ENCODE measurements at regions not wholly inside any gene's neighbourhood (a gene's known extent, or its start where the extent isn't known, plus 50 kb on each side); places are given as distances from the start of the nearest gene placed in this dataset.

GRCh38 chrX:21126661-21127060, 247.6 kb upstream of the CNKSR2 start:
- ATAC-seq: no peak
- intact Hi-C loops (cut with DNase I): no loop called here

DNA sequence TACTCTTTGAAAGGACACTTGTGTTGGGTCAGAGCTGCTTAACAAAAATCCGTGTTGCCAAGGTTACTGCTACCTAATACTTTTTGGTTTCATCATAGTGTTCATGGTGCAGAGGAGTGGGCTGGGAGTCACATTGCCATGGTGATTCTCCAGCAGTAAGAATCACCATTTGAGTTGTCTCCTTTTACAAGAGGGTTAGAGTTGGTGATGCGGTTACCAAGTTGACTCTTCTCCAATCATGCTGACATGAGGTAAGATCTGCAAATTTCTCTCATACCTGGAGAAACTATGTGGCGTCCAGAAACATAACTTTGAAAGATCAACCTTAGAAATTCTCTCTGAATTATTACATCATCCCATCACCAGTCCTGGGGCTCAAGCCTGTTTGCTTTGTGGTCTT, 242.9 kb upstream of the CNKSR2 start:
- Histone ChIP-seq H3K9me3 (no peaks in the 10 kb centered on the region), H3K4me3 (no peak overlapping the region), H3K27me3 (ENCODE audit: insufficient read depth in 3 of 3, low read length in 2 of 3) (no peaks in the 10 kb centered on the region), H3K27ac (no peak overlapping the region), H3K4me1 (no peaks in the 10 kb centered on the region), H3K36me3 (ENCODE audit: insufficient read depth in 1 of 2, low read depth in 1 of 2) (no peaks in the 10 kb centered on the region)
- TF ChIP-seq CTCF (IDR thresholded peaks at IDR 0.05): no peak
- DNase-seq: no peak
- ATAC-seq: no peak
- intact Hi-C loops (cut with DNase I): no loop called here
- 56 to 80% (median 78%) methylated on average over 3 of the region's 3 CpGs for WGBS, 3 donors

More at GRCh38 chrX:21126661-21127060, 247.6 kb upstream of the CNKSR2 start:
- Histone ChIP-seq H3K36me3 (ENCODE audit: insufficient read depth in 1 of 2, low read depth in 1 of 2) (no peaks in the 10 kb centered on the region), H3K4me3 (no peak overlapping the region), H3K27me3 (ENCODE audit: insufficient read depth in 3 of 3, low read length in 2 of 3) (no peaks in the 10 kb centered on the region), H3K4me1 (no peaks in the 10 kb centered on the region), H3K27ac (no peak overlapping the region), H3K9me3 (no peaks in the 10 kb centered on the region)
- no peak for TF ChIP-seq CTCF (IDR thresholded peaks at IDR 0.05)
- no peak for DNase-seq

GRCh38 chrX:21131786-21132185, 242.4 kb upstream of the CNKSR2 start:
- no peaks in the 10 kb centered on the region for H3K36me3 ChIP-seq (ENCODE audit: insufficient read depth in 1 of 2, low read depth in 1 of 2)
- H3K4me1 ChIP-seq: no peaks in the 10 kb centered on the region
- DNase-seq (no peak), ATAC-seq (no peak)
- H3K4me3 ChIP-seq: no peak overlapping the region
- H3K27me3 ChIP-seq (ENCODE audit: insufficient read depth in 3 of 3, low read length in 2 of 3): no peaks in the 10 kb centered on the region
- no peak for TF ChIP-seq CTCF (IDR thresholded peaks at IDR 0.05)
- H3K27ac ChIP-seq: no peak overlapping the region
- intact Hi-C loops (cut with DNase I): no loop called here
- 80 to 86% (median 83%) methylated on average over 2 of the region's 2 CpGs for WGBS, 3 donors
- no peaks in the 10 kb centered on the region for H3K9me3 ChIP-seq

- WGBS, 3 donors: 70 to 74% (median 73%) methylated on average over 4 of the region's 4 CpGs
- intact Hi-C loops (cut with DNase I): no loop called here
- ATAC-seq (no peak), DNase-seq (no peak)
- H3K4me3 ChIP-seq: no peak overlapping the region
- no peak for TF ChIP-seq CTCF (IDR thresholded peaks at IDR 0.05)
- no peaks in the 10 kb centered on the region for H3K4me1 ChIP-seq
- peaks cover 7% of the 10 kb centered on the region for H3K9me3 ChIP-seq
- no peak overlapping the region for H3K27ac ChIP-seq
- no peaks in the 10 kb centered on the region for H3K36me3 ChIP-seq (ENCODE audit: insufficient read depth in 1 of 2, low read depth in 1 of 2)
- H3K27me3 ChIP-seq (ENCODE audit: insufficient read depth in 3 of 3, low read length in 2 of 3): no peaks in the 10 kb centered on the region
These were observed 241.4 kb upstream of the CNKSR2 start for GRCh38 chrX:21132686-21133393.

GRCh38 chrX:21150208-21150607, 224.0 kb upstream of the CNKSR2 start:
- 54 to 74% (median 73%) methylated on average over 3 of the region's 3 CpGs for WGBS, 3 donors

More at GRCh38 chrX:21150208-21150607, 224.0 kb upstream of the CNKSR2 start:
- no peak for TF ChIP-seq CTCF (IDR thresholded peaks at IDR 0.05)
- Histone ChIP-seq H3K27me3 (ENCODE audit: insufficient read depth in 3 of 3, low read length in 2 of 3) (no peaks in the 10 kb centered on the region), H3K27ac (no peak overlapping the region), H3K9me3 (no peaks in the 10 kb centered on the region), H3K4me1 (no peaks in the 10 kb centered on the region), H3K36me3 (ENCODE audit: insufficient read depth in 1 of 2, low read depth in 1 of 2) (no peaks in the 10 kb centered on the region), H3K4me3 (no peak overlapping the region)
- ATAC-seq (no peak), DNase-seq (no peak)
- intact Hi-C loops (cut with DNase I): no loop called here

All from psoas muscle (tissue), 7 donors.